HG02678 (cell line): ENCODE measurements at regions not wholly inside any gene's neighbourhood (a gene's known extent, or its start where the extent isn't known, plus 50 kb on each side); places are given as distances from the start of the nearest gene placed in this dataset.
"Not testable (repeated sequence)": the region's sequence is repeated elsewhere in the genome, so short reads cannot be mapped to it uniquely, and the experiment has no call there.

Experiments used
- ATAC-seq: cut with Tn5 transposase; IDR thresholded peaks from one replicate; pipeline ENCODE4 v1.9.1; 2021; ENCODE audit warnings: mild to moderate bottlenecking, moderate library complexity; ENCODE audit not compliant: unreplicated experiment

GRCh38 chr5:87788416-87788815 is 375.7 kb upstream of the CCNH start:
- no peak for ATAC-seq

GRCh38 chr5:87787625-87788256 is 375.0 kb upstream of the CCNH start:
- ATAC-seq: no peak

GRCh38 chr5:87787086-87787485 is 374.4 kb upstream of the CCNH start:
- no peak for ATAC-seq

- no peak for ATAC-seq
These were observed 373.7 kb upstream of the CCNH start for GRCh38 chr5:87786471-87786870.

- ATAC-seq: no peak
These were observed 373.0 kb upstream of the CCNH start for GRCh38 chr5:87785554-87786335.

- ATAC-seq: no peak
These were observed 372.3 kb upstream of the CCNH start for GRCh38 chr5:87784879-87785495.

GRCh38 chr5:87784311-87784710 is 371.6 kb upstream of the CCNH start:
- no peak for ATAC-seq

- no peak for ATAC-seq
These were observed 370.2 kb upstream of the CCNH start for GRCh38 chr5:87782916-87783315.

GRCh38 chr5:87781976-87782375 is 369.2 kb upstream of the CCNH start:
- ATAC-seq: no peak

GRCh38 chr5:87780831-87781760 is 368.4 kb upstream of the CCNH start:
- ATAC-seq: peak; percentile 100

- ATAC-seq: no peak
These were observed 366.1 kb upstream of the CCNH start for GRCh38 chr5:87778876-87779275.

GRCh38 chr5:87777877-87778276 is 365.1 kb upstream of the CCNH start:
- ATAC-seq: no peak

GRCh38 chr5:87776785-87777184 is 364.1 kb upstream of the CCNH start:
- no peak for ATAC-seq

- not testable (repeated sequence) for ATAC-seq
These were observed 363.6 kb upstream of the CCNH start for GRCh38 chr5:87776302-87776701.

GRCh38 chr5:87775228-87775627 is 362.5 kb upstream of the CCNH start:
- ATAC-seq: no peak

GRCh38 chr5:87774804-87775203 is 362.1 kb upstream of the CCNH start:
- ATAC-seq: no peak

- ATAC-seq: no peak
These were observed 357.9 kb upstream of the CCNH start for GRCh38 chr5:87770601-87771121.

GRCh38 chr5:87770016-87770570 is 357.4 kb upstream of the CCNH start:
- ATAC-seq: no peak

- ATAC-seq: no peak
These were observed 356.4 kb upstream of the CCNH start for GRCh38 chr5:87769157-87769556.

GRCh38 chr5:87768190-87768589 is 355.5 kb upstream of the CCNH start:
- no peak for ATAC-seq
